Activated naive CD4-positive, alpha-beta T cell treated with anti-CD3 and anti-CD28 coated beads, Interleukin-2, amount 10 ng/mL, durations not matched to agents 7 days and 5 days (primary cell): ENCODE measurements at regions not wholly inside any gene's neighbourhood (a gene's known extent, or its start where the extent isn't known, plus 50 kb on each side); places are given as distances from the start of the nearest gene placed in this dataset.
A peak's percentile ranks its signal among the peaks of the same experiment; 100 is the strongest.
"Not testable (repeated sequence)": the region's sequence is repeated elsewhere in the genome, so short reads cannot be mapped to it uniquely, and the experiment has no call there.

Experiments used
- CTCF ChIA-PET: fragments of 350-600 bp; sonication (Branson Sonifier 250); formaldehyde crosslinking; loops from one replicate; lab custom pipeline; 2021; ENCODE audit warnings: antibody characterized with exemption; lab: Charles Lee
- DNase-seq: peaks from one replicate; pipeline ENCODE4 v3.0.0-alpha.2; 2020
- H3K27ac Mint-ChIP-seq: one replicate; pipeline ENCODE4 v1.8.0; 2021; ENCODE audit warnings: mild to moderate bottlenecking, moderate library complexity, mixed read lengths
- H3K27me3 Mint-ChIP-seq: one replicate; pipeline ENCODE4 v1.8.0; 2021; ENCODE audit warnings: mild to moderate bottlenecking, mixed read lengths
- H3K36me3 Mint-ChIP-seq: one replicate; pipeline ENCODE4 v1.8.0; 2021; ENCODE audit warnings: mixed read lengths
- H3K4me1 Mint-ChIP-seq: one replicate; pipeline ENCODE4 v1.8.0; 2021; ENCODE audit warnings: mixed read lengths
- H3K4me3 Mint-ChIP-seq: one replicate; pipeline ENCODE4 v1.8.0; 2021; ENCODE audit warnings: mild to moderate bottlenecking, moderate library complexity, mixed read lengths
- H3K9me3 Mint-ChIP-seq: one replicate; pipeline ENCODE4 v1.8.0; 2021; ENCODE audit warnings: mixed read lengths

GRCh38 chr21:6077358-6077757, 4444.0 kb upstream of the TPTE start:
- H3K4me3 Mint-ChIP-seq, H3K27ac Mint-ChIP-seq, H3K4me1 Mint-ChIP-seq, H3K36me3 Mint-ChIP-seq, DNase-seq, CTCF ChIA-PET, H3K27me3 Mint-ChIP-seq, H3K9me3 Mint-ChIP-seq: not testable (repeated sequence)

DNA sequence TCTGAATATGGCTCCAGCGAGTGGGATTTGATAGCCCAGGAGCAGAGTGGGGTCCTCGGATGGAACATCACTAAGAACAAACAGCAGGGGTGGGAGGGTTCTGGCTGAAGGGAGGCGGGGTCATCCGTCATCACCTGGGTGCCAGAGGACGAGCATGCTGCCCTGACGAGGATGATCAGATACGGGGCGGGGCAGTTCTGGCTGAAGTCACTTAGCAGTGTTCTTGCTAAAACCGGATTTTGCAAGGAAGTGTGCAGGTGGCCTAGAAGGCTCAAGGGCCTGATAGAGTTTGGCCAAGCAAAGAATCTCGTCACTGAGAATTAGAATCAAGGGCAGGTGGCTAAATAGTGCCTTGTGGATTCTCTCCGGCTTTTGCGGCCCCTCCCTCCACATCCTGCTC, 4442.5 kb upstream of the TPTE start:
- DNase-seq, CTCF ChIA-PET, H3K27me3 Mint-ChIP-seq: not testable (repeated sequence)

DNA sequence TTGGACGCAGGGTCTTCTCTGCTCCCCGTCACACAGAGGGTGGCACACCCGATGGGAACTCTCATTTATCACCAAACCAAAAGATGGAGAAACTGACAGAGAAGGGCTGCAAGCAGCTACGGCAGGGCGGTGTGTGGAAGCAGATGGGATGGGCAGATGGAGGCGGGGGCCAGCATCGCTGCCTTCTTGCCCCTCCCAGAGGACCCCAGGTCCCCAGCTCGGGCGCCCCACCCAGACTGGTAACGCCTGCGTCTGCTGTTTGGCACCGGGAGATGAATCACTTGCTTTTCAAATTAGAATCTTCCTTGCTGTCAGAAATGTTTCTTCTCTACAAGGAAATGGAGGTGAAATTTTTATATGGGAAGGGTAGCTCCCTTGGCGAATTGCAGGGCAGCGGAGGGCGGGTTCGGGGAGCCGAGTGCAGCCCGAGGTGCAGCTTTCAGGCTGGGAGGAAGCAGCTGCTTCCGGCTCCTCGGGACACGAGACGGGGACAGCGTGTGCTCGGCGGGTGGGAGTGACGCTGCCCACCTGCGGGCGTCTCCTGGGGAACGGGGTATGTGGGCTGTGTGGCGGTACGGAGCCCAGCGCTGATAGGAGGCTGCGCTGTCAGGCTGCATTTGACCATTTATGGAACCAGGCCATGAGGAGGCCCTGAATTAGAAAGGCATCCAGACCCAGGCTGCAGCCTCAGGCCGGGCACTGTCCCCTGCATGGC, 4440.3 kb upstream of the TPTE start:
- H3K27me3 Mint-ChIP-seq, H3K4me1 Mint-ChIP-seq, H3K27ac Mint-ChIP-seq, H3K36me3 Mint-ChIP-seq, H3K9me3 Mint-ChIP-seq, DNase-seq, CTCF ChIA-PET, H3K4me3 Mint-ChIP-seq: not testable (repeated sequence)

More for the DNA sequence above, 4442.5 kb upstream of the TPTE start:
- not testable (repeated sequence) for H3K4me3 Mint-ChIP-seq, H3K9me3 Mint-ChIP-seq, H3K36me3 Mint-ChIP-seq, H3K4me1 Mint-ChIP-seq, H3K27ac Mint-ChIP-seq

DNA sequence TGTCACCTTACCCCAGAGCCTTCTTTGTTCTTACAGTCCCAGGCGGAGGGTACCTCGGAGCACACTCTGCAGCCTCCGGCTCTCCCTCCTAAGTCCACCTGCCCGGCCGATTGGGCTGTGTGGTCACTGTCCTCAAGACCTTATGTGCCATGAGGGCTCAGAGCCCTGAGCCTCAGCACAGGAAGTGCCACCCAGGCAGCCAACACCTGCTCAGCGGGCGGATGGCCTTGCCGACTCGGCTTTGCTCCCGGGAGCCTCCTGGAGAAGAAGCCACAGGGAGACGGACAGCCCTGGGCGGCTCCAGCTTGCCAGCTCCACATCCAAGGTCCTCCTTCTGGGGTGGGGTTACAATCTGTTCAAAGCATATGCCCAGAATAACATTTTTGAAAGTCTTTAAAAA, 4439.2 kb upstream of the TPTE start:
- H3K9me3 Mint-ChIP-seq, DNase-seq, H3K36me3 Mint-ChIP-seq, CTCF ChIA-PET, H3K27ac Mint-ChIP-seq, H3K27me3 Mint-ChIP-seq, H3K4me3 Mint-ChIP-seq, H3K4me1 Mint-ChIP-seq: not testable (repeated sequence)

- H3K4me1 Mint-ChIP-seq: not testable (repeated sequence)
Measured at GRCh38 chr21:6083574-6084120, 4437.7 kb upstream of the TPTE start.

DNA sequence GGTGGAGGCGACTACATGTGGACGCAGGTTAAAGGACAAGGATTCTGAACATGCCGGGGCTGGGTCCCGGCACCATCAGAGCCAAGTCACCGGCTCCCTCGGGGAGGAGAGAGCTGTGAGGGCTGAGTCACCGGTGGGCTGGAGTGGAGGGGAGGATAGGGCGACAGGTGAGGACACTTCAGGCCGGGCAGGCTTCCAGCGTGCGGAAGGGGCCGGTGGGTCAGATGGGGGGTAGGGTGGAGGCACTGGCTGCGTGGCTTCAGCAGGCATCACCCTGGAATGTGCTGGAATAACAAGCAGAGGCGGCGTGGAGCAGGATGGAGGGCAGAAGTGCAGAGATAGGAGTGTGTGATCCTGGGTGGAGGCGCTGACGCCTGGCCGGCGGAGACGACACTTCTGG, 4435.3 kb upstream of the TPTE start:
- H3K36me3 Mint-ChIP-seq, H3K4me3 Mint-ChIP-seq, H3K27ac Mint-ChIP-seq, CTCF ChIA-PET, H3K27me3 Mint-ChIP-seq, H3K9me3 Mint-ChIP-seq, DNase-seq, H3K4me1 Mint-ChIP-seq: not testable (repeated sequence)

More at GRCh38 chr21:6083574-6084120, 4437.7 kb upstream of the TPTE start:
- H3K27me3 Mint-ChIP-seq, H3K4me3 Mint-ChIP-seq, CTCF ChIA-PET, H3K9me3 Mint-ChIP-seq, DNase-seq, H3K27ac Mint-ChIP-seq, H3K36me3 Mint-ChIP-seq: not testable (repeated sequence)

GRCh38 chr21:6087579-6088178, 4433.7 kb upstream of the TPTE start:
- H3K4me3 Mint-ChIP-seq: not testable (repeated sequence)

DNA sequence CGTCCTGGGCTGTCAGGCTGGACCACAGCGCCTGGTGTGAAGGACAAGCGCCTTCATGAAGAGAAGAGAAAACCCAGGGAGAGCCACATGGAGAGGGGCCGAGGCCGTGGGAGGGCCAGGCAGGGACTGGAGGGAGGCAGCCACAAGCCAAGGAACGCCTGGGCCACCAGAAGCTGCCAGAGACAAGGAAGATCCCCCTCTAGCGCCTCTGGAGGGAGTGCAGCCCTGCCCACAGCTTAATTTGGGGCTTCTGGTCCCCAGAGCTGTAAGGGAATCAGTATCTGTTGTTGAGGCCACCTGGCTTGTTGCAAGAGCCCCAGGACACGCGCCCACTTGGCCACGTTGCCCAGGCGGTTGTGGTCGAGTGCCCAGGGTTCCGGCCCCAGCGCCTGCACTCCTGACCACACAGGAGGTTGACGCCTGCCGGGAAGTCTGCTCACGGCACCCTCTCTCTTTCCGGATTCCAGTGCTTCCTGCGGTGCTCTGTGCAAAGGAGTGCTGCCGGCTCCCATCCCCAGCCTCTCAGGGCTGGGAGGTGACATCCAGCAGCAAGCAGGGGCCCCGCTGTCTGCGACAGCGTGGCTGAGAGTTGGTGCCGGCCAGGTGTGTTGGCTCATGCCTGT, 4431.0 kb upstream of the TPTE start:
- H3K36me3 Mint-ChIP-seq, CTCF ChIA-PET, H3K4me1 Mint-ChIP-seq, H3K9me3 Mint-ChIP-seq, H3K27ac Mint-ChIP-seq, DNase-seq, H3K4me3 Mint-ChIP-seq, H3K27me3 Mint-ChIP-seq: not testable (repeated sequence)

More at GRCh38 chr21:6087579-6088178, 4433.7 kb upstream of the TPTE start:
- H3K36me3 Mint-ChIP-seq, DNase-seq, H3K27me3 Mint-ChIP-seq, H3K9me3 Mint-ChIP-seq, H3K27ac Mint-ChIP-seq, CTCF ChIA-PET, H3K4me1 Mint-ChIP-seq: not testable (repeated sequence)

- H3K36me3 Mint-ChIP-seq, H3K9me3 Mint-ChIP-seq, DNase-seq, H3K27me3 Mint-ChIP-seq, H3K4me1 Mint-ChIP-seq, H3K27ac Mint-ChIP-seq, H3K4me3 Mint-ChIP-seq, CTCF ChIA-PET: not testable (repeated sequence)
Measured at GRCh38 chr21:6091335-6092027, 4429.9 kb upstream of the TPTE start.

DNA sequence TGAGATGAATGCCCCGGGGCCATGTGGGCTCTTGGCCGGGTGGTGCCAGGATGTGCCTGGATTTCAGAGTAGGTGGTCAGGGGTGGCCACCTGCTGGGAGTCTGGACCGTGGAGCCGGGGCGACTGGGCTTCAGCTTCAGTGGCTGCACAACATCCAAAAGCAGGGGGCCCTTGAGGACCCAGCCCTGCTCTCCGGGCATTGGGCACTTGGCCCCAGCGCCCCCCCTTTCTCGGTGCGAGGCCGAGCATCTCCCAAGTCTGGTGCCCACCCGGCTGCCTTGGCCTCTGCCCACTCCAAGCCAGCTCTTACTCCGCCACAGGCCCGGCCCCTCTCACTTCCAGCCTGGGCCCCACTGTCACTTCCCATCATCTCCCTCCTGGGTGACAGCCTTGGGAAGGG, 4429.0 kb upstream of the TPTE start:
- DNase-seq, H3K27me3 Mint-ChIP-seq, CTCF ChIA-PET, H3K9me3 Mint-ChIP-seq, H3K4me1 Mint-ChIP-seq, H3K36me3 Mint-ChIP-seq, H3K4me3 Mint-ChIP-seq, H3K27ac Mint-ChIP-seq: not testable (repeated sequence)

DNA sequence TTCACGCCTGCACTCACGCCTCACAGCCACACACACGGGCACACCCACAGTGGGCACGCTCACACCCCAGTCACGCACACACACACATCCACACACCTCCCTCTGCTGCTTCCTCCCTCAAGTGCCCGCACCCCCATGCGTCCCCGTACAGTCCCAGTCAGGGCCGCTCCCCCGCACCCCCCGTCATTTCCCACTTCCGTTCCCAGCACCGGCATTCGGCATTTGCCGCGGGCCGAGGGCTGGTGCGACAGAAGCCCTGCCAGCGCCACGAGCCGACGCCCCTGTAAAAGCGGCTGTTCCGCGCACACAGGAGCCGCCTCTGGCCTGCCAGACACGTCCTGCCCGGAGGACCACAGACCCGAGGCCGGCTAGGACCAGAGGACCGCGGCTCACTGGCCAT, 4428.0 kb upstream of the TPTE start:
- CTCF ChIA-PET, H3K4me1 Mint-ChIP-seq, H3K9me3 Mint-ChIP-seq, H3K4me3 Mint-ChIP-seq, H3K27ac Mint-ChIP-seq, H3K27me3 Mint-ChIP-seq, H3K36me3 Mint-ChIP-seq: not testable (repeated sequence)
- peak; percentile 62 for DNase-seq

DNA sequence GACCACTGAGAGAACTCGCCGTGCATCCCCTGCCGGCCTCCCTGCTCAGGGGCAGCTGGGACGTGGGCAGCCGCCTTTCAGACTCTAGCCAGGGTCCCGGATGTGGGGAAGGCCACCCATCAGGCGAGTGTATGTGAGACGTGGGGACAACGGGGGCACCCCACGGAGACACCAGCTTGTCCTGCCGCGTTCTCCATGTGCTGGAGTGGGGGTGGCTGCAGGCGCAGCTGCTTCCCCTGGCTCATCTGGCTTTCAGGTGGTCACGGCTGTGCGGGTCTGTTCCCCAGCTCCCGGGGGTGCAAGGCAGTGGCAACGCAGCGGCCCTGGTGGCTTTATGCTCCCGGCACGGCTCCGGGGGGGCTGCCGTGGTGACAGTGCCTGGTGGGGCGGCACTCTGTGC, 4427.5 kb upstream of the TPTE start:
- H3K9me3 Mint-ChIP-seq, H3K4me3 Mint-ChIP-seq, DNase-seq, H3K27ac Mint-ChIP-seq, H3K27me3 Mint-ChIP-seq, CTCF ChIA-PET, H3K36me3 Mint-ChIP-seq, H3K4me1 Mint-ChIP-seq: not testable (repeated sequence)

DNA sequence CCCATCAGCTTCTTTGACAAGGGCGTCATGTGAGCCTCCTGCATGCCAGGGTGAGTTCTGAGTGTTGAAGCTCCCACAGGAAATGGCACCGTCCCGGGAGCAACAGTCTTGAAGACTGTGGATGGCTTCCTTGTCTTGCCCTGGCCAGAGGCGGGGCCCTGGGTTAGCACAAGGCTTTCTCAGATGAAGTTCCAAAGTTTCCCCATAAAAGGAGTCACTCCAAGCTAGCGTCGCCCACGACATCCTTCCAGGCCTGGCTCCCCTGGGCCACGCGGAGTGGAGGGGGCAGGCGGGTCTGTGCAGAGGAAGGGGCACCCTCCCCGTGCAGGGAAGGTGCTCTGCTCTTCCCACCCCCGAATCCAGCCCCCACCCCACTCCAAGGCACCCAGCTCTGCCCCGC, 4426.1 kb upstream of the TPTE start:
- DNase-seq, H3K27me3 Mint-ChIP-seq, H3K4me3 Mint-ChIP-seq, H3K36me3 Mint-ChIP-seq, H3K4me1 Mint-ChIP-seq, CTCF ChIA-PET, H3K27ac Mint-ChIP-seq, H3K9me3 Mint-ChIP-seq: not testable (repeated sequence)

- H3K9me3 Mint-ChIP-seq, H3K4me3 Mint-ChIP-seq, H3K27ac Mint-ChIP-seq, DNase-seq, CTCF ChIA-PET, H3K4me1 Mint-ChIP-seq, H3K36me3 Mint-ChIP-seq, H3K27me3 Mint-ChIP-seq: not testable (repeated sequence)
Measured at GRCh38 chr21:6096560-6097424, 4424.6 kb upstream of the TPTE start.
